Inflammatory macrophage (primary cell): ENCODE measurements at regions not wholly inside any gene's neighbourhood (a gene's known extent, or its start where the extent isn't known, plus 50 kb on each side); places are given as distances from the start of the nearest gene placed in this dataset.

Source experiments
- DNase-seq, 2 donors: peaks; one replicate each; pipeline ENCODE4 v3.0.0-alpha.2; 2020 to 2022

DNA sequence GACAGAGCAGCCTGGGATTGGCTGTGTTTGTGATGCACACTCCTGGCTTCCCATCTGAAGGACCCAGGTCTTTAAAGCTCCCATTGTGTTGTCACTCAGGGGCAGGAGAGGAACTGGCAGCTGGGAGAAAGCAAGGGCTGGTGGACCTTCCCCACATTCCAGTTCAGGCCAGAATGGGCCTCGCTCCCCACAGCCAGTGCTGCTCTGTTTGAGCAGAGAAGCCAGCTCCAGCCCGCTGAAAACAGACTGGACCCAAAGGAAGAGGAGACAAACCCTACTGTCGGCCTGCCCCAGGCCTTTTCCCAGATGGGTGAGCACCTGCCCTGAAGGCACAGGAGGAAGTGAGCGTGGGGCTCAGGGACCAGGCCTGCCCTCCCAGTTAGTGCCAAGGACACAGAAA, 499.4 kb downstream of the NPHP4 start:
- DNase-seq: no peak

DNA sequence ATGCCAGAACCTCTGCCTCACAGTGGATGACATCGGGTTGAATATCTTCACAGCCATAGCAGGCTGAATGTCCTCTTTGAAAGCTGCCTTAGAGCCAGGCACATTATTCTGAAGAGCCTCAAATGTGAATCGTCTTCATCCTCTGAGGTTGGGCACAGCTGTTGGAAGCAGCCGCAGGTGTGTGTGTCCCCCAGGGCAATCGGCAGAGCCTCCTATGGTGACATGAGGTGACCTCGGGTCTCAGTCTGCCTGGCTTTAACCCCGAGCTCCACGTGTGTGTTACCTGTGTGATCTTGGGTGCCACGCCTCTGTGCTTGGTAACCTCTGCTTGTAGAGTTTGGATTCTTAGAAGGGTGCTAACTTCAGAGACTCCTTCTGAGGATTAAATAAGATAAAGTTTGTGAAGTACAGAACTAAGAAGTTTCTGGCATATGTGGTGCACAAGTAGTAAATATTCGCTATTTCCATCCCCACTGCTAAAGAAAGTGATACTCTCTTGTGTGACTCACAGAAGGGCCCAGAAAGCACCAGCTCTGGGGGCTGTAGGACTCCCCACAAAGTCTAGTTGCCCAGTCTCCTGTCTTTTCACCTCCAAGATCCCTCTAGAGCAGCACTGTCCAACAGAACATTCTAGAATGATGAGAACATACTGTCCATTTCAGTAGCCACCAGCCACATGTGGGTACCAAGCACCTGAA, 500.9 kb downstream of the NPHP4 start:
- DNase-seq: no peak

DNA sequence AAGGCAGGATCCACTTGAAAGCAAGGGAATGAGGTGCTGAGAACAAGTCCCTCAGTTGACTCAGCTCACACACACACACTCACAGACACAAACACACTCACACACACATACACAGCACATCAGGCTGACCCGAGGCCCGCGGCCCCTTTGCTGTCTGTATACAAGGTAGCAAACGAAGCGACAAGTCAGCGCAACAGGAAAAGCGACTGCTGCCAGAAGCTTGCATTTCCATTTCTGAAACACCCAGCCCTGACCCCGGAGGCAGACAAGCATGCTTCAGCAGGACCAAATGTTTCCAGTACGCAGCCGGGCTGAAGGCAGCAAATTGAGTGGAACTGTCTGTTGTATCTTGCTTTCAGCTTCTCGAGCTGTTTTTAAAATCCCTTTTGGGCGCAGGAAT, 501.6 kb downstream of the NPHP4 start:
- no peak for DNase-seq

DNA sequence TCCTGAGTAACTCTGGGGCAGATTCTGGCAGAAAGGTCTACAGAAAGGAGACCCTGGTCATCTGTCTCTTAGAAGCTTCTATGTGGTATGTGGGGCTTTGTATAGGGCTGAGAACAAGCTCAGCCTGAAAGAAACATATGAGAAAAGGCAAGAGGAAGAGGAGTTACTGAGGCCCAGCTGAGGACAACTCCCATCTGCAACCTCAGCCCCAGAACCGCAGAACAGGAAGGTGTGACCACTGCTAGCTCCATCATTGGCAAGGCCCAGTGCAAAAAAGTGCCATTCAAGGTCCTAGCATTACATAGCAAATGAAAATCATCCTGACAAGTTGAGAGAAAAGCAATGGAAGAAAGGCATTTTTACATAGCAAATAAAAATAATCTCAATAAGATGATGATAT, 503.8 kb downstream of the NPHP4 start:
- no peak for DNase-seq

DNA sequence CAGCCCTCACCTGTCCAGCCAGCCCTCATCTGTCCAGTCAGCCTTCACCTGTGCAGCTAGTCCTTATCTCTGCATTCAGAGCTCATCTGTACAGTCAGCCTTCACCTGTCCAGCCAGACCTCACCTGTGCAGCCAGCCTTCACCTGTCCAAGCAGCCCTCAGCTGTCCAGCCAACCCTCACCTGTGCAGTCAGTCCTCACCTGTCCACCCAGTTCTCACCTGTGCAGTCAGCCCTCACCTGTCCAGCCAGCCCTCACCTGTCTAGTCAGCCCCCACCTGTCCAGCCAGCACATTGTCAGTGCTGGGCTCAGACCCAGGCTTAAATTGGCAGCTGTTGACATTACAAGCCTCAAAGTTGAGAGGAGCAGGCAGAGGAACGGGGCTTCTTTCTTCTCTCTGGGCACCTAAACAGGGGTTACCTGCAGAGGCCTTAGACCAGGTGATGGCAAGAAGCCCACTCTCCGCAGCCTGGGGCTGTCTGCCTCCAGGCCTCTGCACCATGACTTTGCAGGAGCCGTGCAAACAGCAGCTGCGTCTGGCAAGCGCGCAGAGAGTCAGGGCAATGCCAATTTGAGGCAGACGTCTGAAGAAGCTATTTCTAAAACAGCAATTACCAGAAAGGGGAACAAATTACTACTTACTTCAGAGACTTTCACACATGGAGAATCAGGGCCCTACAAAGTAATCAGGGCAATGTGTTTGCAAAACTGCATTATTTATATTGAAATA, 506.1 kb downstream of the NPHP4 start:
- no peak for DNase-seq

DNA sequence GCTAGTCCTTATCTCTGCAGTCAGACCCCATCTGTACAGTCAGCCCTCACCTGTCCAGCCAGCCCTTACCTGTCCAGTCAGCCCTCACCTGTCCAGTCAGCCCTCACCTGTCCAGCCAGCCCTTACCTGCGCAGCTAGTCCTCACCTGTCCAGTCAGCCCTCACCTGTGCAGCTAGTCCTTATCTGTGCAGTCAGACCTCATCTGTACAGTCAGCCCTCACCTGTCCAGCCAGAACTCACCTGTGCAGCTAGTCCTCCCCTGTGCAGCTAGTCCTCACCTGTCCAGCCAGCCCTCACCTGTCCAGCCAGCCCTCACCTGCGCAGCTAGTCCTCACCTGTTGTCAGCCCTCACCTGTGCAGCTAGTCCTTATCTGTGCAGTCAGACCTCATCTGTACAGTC, 506.8 kb downstream of the NPHP4 start:
- DNase-seq: no peak

DNA sequence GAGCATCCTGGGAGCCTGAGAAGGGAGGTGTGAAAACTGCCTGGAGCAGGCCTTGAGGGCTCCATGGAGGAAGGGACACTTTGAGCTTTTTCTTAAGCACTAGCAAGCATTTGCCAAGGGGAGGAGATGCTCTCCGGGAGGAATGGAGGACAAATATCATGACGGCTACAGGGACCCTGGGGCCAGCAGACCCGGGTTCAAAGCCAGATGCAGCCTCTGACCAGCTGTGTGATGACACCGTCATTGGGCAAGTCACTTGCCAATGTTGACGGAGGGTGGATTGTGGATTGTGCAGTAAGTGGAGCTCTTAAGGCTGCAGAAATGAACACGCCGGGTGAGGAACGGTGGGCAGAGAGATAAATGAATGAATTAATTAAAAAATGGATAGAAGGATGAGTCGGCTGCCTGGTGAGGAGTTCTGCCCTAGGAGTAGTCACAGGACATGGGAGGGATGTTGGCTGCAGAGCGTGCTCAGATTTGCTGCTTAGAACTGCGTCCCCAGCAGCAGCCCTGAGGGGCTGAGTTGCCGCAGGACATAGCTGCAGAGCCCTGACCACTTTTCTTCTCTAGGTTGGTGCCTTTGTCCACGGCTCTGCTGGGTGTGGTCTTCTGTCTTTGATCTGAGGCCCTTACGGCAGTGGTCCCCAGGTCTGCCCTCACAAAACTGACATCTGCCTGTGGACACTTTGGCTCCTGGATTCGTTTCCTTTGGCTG, 507.6 kb downstream of the NPHP4 start:
- no peak for DNase-seq

DNA sequence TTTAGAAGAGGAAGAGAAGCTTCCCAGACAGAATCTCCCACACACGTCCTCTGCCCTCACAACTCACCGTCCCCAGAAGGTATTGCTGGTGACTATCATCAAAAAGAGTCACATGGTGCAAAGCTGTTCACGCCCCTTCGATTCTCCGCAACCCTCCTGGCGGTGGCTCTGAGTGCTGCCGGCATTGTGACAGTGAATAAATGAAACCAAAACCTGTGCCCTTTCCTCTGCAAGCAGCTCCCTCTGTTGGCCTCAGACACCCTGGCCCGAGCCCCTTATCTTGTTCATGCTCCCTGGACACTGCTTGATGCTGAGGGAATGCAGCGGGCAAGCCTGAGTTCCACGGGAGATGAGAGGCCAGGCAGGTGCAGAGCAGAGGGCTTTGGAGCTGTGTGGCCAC, 510.3 kb downstream of the NPHP4 start:
- no peak for DNase-seq

DNA sequence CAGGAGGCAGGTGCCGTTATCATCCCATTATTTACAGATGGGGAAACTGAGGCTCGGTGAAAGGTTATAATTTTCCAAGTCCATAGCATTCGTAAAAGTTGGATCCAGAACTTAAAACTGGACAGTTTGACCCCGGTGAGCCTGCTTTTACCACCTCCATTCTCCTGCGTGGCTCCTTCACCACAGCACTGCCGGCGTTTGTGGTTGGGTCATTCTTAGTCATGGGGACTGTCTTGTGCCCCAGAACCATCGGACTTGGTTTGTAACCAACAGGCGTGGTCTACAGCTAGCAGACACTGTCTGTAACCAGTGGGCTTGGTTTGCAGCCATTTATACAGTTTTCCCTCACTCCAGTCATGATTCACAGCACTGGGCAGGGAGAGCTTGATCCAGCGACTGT, 511.3 kb downstream of the NPHP4 start:
- DNase-seq: no peak

DNA sequence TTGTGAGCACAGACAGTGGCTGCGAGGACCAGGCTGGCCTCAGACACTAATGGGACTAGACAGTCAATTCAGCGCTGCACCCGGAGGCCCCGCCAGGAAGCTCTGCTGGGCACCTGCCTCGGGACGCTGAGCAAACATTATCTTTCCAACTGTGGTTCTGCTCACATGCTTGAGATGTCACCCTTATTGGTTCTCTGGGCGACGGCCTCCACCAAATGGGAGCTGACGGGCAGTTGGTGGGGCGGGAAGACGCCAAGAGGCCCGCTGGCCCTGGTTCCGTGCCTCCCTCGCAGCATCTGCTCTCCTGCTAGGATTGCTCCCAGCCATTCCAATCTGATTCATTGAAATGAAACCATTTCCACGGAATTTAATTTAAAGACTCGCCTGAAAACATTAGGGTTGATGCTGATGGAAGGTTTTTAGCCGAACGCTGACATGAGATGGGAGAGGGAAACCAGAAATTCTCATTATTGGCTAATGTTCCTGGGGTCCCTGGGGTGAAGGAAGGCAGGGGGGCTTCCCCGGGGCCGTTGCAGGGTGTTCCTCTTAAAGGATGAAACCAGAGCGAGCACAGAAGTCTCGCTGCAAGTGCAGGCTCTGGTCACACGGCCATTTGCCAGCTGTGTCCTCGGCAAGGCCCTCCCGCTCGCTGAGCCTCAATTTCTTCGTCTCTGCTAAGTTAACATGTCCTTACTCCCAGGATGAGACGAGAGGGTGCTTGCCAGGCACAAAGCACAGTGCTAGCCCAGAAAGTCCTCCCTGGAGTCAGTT, 512.2 kb downstream of the NPHP4 start:
- no peak for DNase-seq

DNA sequence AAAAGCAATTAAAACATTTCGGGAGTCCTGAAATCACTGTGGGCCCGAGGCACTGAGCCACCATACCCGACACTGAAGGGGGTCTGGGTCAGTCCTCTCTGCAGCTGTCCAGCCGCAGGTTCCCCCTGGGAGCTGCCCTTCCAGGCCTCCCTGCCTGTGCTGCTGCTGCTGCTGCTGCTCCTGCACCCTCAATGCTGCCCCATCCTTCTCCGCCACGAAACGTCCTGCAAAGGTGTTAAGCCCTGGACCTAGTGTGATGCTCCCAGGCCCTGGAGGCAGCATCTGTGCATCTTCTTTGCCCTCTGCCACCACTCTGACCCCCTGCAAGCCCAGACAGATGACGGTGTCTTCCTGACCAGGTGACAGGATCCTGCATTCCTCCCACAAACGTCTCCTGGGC, 513.3 kb downstream of the NPHP4 start:
- no peak for DNase-seq

DNA sequence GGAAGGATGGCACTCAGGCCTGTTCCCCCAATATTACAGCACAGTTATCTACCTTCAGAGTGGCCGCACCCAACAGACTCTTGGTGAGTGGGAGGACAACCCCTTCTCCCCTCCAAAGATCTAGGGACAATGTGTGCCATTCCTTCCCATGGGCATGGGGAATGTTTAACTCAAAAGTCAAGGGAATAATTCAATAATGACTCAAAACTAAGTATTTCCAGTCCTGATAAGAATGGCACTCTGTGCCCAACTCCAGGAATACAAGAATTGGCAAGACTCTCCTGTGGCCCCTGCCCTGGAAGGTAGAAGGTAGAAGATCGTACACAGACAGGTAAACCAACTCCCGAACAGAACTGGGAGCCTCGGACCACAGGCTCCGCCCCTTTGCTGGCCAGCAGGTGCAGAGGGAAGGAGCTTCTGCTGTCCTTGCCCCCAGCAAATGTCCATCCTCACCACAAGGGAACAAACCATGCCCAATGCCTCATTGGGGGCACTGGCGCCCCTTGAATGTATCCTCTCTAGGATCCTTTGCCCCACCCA, 514.0 kb downstream of the NPHP4 start:
- DNase-seq: no peak

DNA sequence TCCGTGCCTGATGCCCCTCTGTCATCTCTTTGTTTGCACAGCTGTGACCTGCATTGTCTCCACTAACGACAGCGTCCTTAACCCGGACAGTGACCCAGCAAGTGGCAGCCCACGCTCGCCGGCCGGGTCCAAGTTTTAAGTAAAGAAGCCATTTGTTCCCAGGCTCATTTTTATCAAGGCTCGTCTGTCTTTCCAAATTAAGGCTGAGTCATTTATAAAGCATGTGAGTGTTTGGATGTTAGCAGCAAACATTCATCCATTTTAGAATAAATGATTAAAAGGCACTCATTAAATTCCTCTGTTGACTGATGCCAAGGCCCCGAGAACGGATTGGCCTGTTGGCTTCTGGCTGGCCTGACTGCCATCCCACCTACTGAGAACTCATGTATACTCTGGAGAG, 514.5 kb downstream of the NPHP4 start:
- DNase-seq: no peak

DNA sequence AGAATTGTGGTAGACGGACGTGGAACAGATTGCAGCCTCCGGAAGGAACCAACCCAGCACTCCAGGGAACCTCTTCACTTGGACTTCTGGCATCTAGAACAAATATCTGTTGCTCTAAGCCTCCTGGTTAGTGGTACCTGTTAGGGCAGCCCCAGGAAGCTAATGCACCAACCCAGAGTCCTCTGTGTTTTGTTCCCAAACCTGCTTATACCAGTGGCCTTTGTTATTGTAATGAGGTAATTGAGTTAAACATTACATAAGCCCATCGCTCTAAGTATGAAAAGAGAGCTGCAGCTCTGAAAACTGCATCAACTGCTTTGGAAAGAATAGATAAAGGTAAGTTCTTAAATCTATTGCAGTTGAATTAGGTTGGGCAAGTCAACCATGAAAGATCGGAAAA, 516.7 kb downstream of the NPHP4 start:
- DNase-seq: no peak

DNA sequence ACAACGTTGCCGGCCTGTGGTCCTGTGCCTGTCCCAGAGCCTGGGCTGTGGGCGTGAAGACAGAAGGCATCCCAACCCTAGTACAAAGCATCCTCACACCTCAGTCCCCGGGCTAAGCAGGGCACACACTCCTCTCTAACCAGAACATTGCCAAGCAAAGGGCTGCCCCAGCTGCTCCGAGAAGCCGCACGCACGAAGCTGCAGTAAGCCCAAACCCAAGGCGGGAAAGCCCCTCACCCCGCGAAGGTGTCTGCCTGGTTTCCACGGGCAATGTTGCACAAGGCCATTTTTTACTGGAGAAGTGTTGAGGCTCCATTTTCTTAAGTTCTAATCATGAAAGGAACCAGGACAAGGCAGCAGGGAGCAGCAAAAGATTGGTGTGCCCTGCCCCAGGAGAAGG, 519.0 kb downstream of the NPHP4 start:
- DNase-seq: no peak

DNA sequence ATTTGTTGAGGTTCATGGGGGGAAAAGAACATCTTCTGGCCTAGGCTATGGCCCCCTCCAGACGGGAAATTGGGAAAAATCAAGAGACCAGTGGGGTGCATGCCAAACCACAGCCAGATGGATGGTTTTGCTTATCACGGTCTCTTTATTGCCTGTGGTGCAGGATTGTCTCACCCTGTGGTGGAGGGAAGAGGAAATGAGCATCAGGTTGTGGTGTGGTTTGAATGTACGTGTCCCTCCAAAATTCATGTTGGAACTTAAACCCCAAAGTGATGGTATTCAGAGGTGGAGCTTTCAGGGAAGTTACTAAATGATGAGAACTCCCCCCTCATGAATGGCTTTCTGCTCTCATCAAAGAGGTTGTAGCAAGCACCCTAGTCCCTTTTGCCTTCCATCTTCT, 525.7 kb downstream of the NPHP4 start:
- no peak for DNase-seq

DNA sequence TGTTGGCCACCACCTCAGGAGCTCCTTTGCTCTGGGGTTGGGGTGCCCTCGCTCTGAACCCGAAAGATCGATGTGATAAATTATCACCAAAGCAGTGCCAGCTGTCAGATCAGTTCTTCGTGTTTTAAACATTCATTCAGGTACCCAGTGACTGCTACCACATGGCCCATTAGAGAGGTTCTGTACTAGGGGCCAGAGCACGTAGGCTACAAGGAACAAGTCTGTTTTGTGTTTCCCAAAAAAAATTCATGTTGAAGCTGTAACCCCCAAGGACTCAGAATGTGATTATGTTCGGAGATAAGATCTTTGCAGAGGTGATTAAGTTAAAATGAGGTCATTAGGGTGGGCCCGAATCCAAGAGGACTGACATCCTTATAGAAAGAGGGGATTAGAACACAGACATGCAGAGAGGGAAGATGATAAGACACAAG, 526.9 kb downstream of the NPHP4 start:
- no peak for DNase-seq

DNA sequence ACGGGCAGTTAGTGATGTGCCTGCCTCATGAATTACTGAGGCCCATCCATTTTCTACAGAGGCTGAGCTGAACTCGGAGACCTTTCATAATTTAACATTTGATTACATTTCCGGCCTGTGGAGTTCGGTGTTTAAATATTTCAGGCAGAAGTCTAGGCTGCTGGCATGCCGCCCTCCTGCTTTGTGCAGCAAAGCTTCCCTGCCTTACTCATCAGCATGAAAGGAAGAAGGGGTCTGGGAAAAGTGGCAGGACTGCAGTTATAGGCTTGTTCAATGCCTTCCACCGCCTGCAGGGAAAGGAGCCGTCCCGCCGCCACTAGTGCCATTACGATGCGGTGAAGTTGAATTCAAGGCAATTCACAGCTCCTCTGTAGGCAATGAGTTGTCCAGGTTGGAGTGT, 527.9 kb downstream of the NPHP4 start:
- DNase-seq: no peak

DNA sequence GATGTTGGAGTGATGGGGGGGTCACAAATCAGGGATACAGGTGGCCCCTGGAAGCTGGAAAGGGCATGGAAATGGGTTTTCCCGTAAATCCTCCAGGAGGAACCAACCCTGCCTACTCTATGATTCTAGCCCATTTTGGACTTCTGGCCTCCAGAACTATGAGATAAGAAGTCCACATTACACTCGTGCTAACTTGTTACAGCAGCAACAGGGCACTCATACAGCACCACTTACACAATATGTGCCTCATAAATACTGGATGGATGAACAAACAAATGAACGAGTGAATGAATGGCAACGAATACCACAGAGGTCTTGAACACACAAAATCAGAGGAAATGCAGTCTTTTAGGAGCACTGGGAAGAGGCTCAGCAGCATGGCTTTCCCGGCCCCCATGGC, 531.3 kb downstream of the NPHP4 start:
- DNase-seq: no peak

DNA sequence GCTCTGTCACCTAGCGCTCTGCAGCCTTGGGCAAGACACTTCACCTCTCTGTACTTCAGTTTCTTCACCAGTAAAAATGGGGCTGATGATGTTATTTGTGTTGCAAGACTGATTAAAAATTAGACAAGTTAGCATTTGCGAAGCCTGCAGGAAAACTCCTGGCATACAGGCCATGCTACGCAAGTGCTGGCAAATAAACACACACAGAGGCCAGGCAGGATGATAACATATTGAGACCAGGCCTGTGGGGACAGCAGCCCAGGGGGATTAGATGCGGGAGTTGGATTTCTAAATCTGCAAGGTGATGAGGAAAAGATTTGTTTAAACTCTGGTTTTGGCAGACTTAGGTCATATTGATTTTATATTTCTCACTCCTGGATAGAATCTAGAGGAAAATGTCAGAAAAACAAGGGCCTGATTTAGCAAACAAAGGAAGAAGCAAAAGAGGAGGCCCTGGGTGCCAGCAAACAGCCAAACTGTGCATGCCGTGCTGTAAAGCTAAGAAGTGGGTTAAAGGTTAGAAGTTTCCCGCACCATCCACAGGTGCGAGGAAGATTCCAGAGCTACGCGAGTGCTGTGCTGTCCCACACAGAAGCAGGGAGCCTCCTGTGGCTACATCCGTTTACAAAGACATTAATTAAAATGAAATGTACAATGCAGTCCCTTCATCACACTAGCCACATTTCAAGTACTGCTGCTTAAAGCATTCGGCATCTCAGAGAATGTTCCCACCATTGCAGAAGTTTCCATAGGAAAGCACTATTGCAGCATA, 532.2 kb downstream of the NPHP4 start:
- no peak for DNase-seq

DNA sequence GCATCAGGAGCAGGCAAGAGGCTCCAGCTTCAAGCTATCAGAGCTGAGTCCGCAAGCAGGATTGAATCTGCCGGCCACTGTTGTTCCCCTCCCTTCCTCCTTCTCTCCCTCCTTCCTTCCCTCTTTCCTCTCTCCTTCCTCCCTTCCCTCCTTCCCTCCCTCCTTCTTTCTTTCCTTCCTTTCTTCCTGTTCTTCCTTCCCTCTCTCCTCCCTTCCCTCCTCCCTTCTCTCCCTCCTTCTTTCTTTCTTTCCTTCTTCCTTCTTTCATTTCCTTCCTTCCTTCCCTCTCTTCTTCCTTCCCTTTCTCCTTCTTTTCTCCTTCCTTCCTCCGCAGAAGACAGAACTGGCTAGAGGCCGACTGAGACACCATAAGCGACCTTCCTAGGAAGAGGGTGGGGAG, 534.0 kb downstream of the NPHP4 start:
- DNase-seq: no peak
